ENCODE measurements at regions not wholly inside any gene's neighbourhood (a gene's known extent, or its start where the extent isn't known, plus 50 kb on each side); places are given as distances from the start of the nearest gene placed in this dataset.

- Histone ChIP-seq H3K4me1 (ENCODE audit: control insufficient read depth, insufficient read depth, low read length, unreplicated experiment) (no peaks in the 10 kb centered on the region), H3K27ac (ENCODE audit: low read depth, low read length) (no peak overlapping the region), H3K36me3 (ENCODE audit: insufficient read depth, low read length) (no peaks in the 10 kb centered on the region)
Observed at GRCh38 chr13:58889474-58889873, 1257.9 kb downstream of the PCDH17 start.

GRCh38 chr13:58893396-58893795 lies 1261.9 kb downstream of the PCDH17 start:
- H3K79me2 ChIP-seq (ENCODE audit: control insufficient read depth, insufficient read depth, low read length, unreplicated experiment) = no peaks in the 10 kb centered on the region
- H2AFZ ChIP-seq (ENCODE audit: low read length, unreplicated experiment) = no peak overlapping the region
- no peak overlapping the region for H3K4me3 ChIP-seq (ENCODE audit: low read depth, low read length)
- no peaks in the 10 kb centered on the region for H3K4me1 ChIP-seq (ENCODE audit: control insufficient read depth, insufficient read depth, low read length, unreplicated experiment)
- H3K27ac ChIP-seq (ENCODE audit: low read depth, low read length) = no peak overlapping the region
- H3K27me3 ChIP-seq (ENCODE audit: insufficient read depth, low read length) = no peaks in the 10 kb centered on the region
- no peaks in the 10 kb centered on the region for H3K36me3 ChIP-seq (ENCODE audit: insufficient read depth, low read length)

More at GRCh38 chr13:58889474-58889873, 1257.9 kb downstream of the PCDH17 start:
- Histone ChIP-seq H3K79me2 (ENCODE audit: control insufficient read depth, insufficient read depth, low read length, unreplicated experiment) (no peaks in the 10 kb centered on the region), H3K4me3 (ENCODE audit: low read depth, low read length) (no peak overlapping the region), H3K27me3 (ENCODE audit: insufficient read depth, low read length) (no peaks in the 10 kb centered on the region), H2AFZ (ENCODE audit: low read length, unreplicated experiment) (no peak overlapping the region)

- no peak overlapping the region for H3K27ac ChIP-seq (ENCODE audit: low read depth, low read length)
- H3K4me3 ChIP-seq (ENCODE audit: low read depth, low read length) = no peak overlapping the region
- no peaks in the 10 kb centered on the region for H3K36me3 ChIP-seq (ENCODE audit: insufficient read depth, low read length)
- no peak overlapping the region for H2AFZ ChIP-seq (ENCODE audit: low read length, unreplicated experiment)
- no peaks in the 10 kb centered on the region for H3K79me2 ChIP-seq (ENCODE audit: control insufficient read depth, insufficient read depth, low read length, unreplicated experiment)
- H3K4me1 ChIP-seq (ENCODE audit: control insufficient read depth, insufficient read depth, low read length, unreplicated experiment) = no peaks in the 10 kb centered on the region
- peaks cover 8% of the 10 kb centered on the region; the same call in 1 of the 2 replicates for H3K27me3 ChIP-seq (ENCODE audit: insufficient read depth, low read length)
Observed at GRCh38 chr13:58906329-58907007, 1257.3 kb downstream of the DIAPH3 start.

- no peaks in the 10 kb centered on the region for H3K36me3 ChIP-seq (ENCODE audit: insufficient read depth, low read length)
- H3K27ac ChIP-seq (ENCODE audit: low read depth, low read length) = no peak overlapping the region
- H2AFZ ChIP-seq (ENCODE audit: low read length, unreplicated experiment) = no peak overlapping the region
- H3K4me3 ChIP-seq (ENCODE audit: low read depth, low read length) = no peak overlapping the region
- no peaks in the 10 kb centered on the region for H3K79me2 ChIP-seq (ENCODE audit: control insufficient read depth, insufficient read depth, low read length, unreplicated experiment)
- peaks cover 4% of the 10 kb centered on the region; the same call in 1 of the 2 replicates for H3K27me3 ChIP-seq (ENCODE audit: insufficient read depth, low read length)
- no peaks in the 10 kb centered on the region for H3K4me1 ChIP-seq (ENCODE audit: control insufficient read depth, insufficient read depth, low read length, unreplicated experiment)
Observed at GRCh38 chr13:58907347-58907746, 1256.4 kb downstream of the DIAPH3 start.

GRCh38 chr13:58908019-58908679 lies 1255.6 kb downstream of the DIAPH3 start:
- no peaks in the 10 kb centered on the region for H3K79me2 ChIP-seq (ENCODE audit: control insufficient read depth, insufficient read depth, low read length, unreplicated experiment)
- no peak overlapping the region for H3K4me3 ChIP-seq (ENCODE audit: low read depth, low read length)
- H3K27me3 ChIP-seq (ENCODE audit: insufficient read depth, low read length) = 0 out of 2 replicates have a peak, but pooled peaks cover 2% of the 10 kb centered on the region
- no peaks in the 10 kb centered on the region for H3K4me1 ChIP-seq (ENCODE audit: control insufficient read depth, insufficient read depth, low read length, unreplicated experiment)
- H2AFZ ChIP-seq (ENCODE audit: low read length, unreplicated experiment) = no peak overlapping the region
- H3K36me3 ChIP-seq (ENCODE audit: insufficient read depth, low read length) = no peaks in the 10 kb centered on the region
- H3K27ac ChIP-seq (ENCODE audit: low read depth, low read length) = no peak overlapping the region

- no peaks in the 10 kb centered on the region for H3K4me1 ChIP-seq (ENCODE audit: control insufficient read depth, insufficient read depth, low read length, unreplicated experiment)
- no peaks in the 10 kb centered on the region for H3K79me2 ChIP-seq (ENCODE audit: control insufficient read depth, insufficient read depth, low read length, unreplicated experiment)
- no peak overlapping the region for H3K4me3 ChIP-seq (ENCODE audit: low read depth, low read length)
- H3K27ac ChIP-seq (ENCODE audit: low read depth, low read length) = no peak overlapping the region
- H3K27me3 ChIP-seq (ENCODE audit: insufficient read depth, low read length) = no peaks in the 10 kb centered on the region
- no peak overlapping the region for H2AFZ ChIP-seq (ENCODE audit: low read length, unreplicated experiment)
- H3K36me3 ChIP-seq (ENCODE audit: insufficient read depth, low read length) = no peaks in the 10 kb centered on the region
Observed at GRCh38 chr13:58919551-58919950, 1244.2 kb downstream of the DIAPH3 start.

- H2AFZ ChIP-seq (ENCODE audit: low read length, unreplicated experiment) = no peak overlapping the region
- H3K36me3 ChIP-seq (ENCODE audit: insufficient read depth, low read length) = no peaks in the 10 kb centered on the region
- no peaks in the 10 kb centered on the region for H3K27me3 ChIP-seq (ENCODE audit: insufficient read depth, low read length)
- H3K79me2 ChIP-seq (ENCODE audit: control insufficient read depth, insufficient read depth, low read length, unreplicated experiment) = no peaks in the 10 kb centered on the region
- no peak overlapping the region for H3K4me3 ChIP-seq (ENCODE audit: low read depth, low read length)
- no peaks in the 10 kb centered on the region for H3K4me1 ChIP-seq (ENCODE audit: control insufficient read depth, insufficient read depth, low read length, unreplicated experiment)
- H3K27ac ChIP-seq (ENCODE audit: low read depth, low read length) = no peak overlapping the region
Observed at GRCh38 chr13:58921129-58921528, 1242.6 kb downstream of the DIAPH3 start.

GRCh38 chr13:58926858-58927257 lies 1236.9 kb downstream of the DIAPH3 start:
- H3K27me3 ChIP-seq (ENCODE audit: insufficient read depth, low read length) = no peaks in the 10 kb centered on the region
- H3K4me3 ChIP-seq (ENCODE audit: low read depth, low read length) = no peak overlapping the region
- H3K4me1 ChIP-seq (ENCODE audit: control insufficient read depth, insufficient read depth, low read length, unreplicated experiment) = no peaks in the 10 kb centered on the region
- H3K79me2 ChIP-seq (ENCODE audit: control insufficient read depth, insufficient read depth, low read length, unreplicated experiment) = no peaks in the 10 kb centered on the region
- no peaks in the 10 kb centered on the region for H3K36me3 ChIP-seq (ENCODE audit: insufficient read depth, low read length)
- H2AFZ ChIP-seq (ENCODE audit: low read length, unreplicated experiment) = no peak overlapping the region
- H3K27ac ChIP-seq (ENCODE audit: low read depth, low read length) = no peak overlapping the region

GRCh38 chr13:58933475-58933874 lies 1230.3 kb downstream of the DIAPH3 start:
- no peaks in the 10 kb centered on the region for H3K27me3 ChIP-seq (ENCODE audit: insufficient read depth, low read length)
- H3K4me1 ChIP-seq (ENCODE audit: control insufficient read depth, insufficient read depth, low read length, unreplicated experiment) = no peaks in the 10 kb centered on the region
- H3K79me2 ChIP-seq (ENCODE audit: control insufficient read depth, insufficient read depth, low read length, unreplicated experiment) = no peaks in the 10 kb centered on the region
- H3K4me3 ChIP-seq (ENCODE audit: low read depth, low read length) = no peak overlapping the region
- no peak overlapping the region for H3K27ac ChIP-seq (ENCODE audit: low read depth, low read length)
- H2AFZ ChIP-seq (ENCODE audit: low read length, unreplicated experiment) = no peak overlapping the region
- H3K36me3 ChIP-seq (ENCODE audit: insufficient read depth, low read length) = no peaks in the 10 kb centered on the region

GRCh38 chr13:58935689-58936088 lies 1228.0 kb downstream of the DIAPH3 start:
- no peak overlapping the region for H2AFZ ChIP-seq (ENCODE audit: low read length, unreplicated experiment)
- H3K27me3 ChIP-seq (ENCODE audit: insufficient read depth, low read length) = no peaks in the 10 kb centered on the region
- no peaks in the 10 kb centered on the region for H3K79me2 ChIP-seq (ENCODE audit: control insufficient read depth, insufficient read depth, low read length, unreplicated experiment)
- H3K36me3 ChIP-seq (ENCODE audit: insufficient read depth, low read length) = no peaks in the 10 kb centered on the region
- no peak overlapping the region for H3K27ac ChIP-seq (ENCODE audit: low read depth, low read length)
- H3K4me3 ChIP-seq (ENCODE audit: low read depth, low read length) = no peak overlapping the region
- H3K4me1 ChIP-seq (ENCODE audit: control insufficient read depth, insufficient read depth, low read length, unreplicated experiment) = no peaks in the 10 kb centered on the region

GRCh38 chr13:58946274-58946673 lies 1217.5 kb downstream of the DIAPH3 start:
- no peak overlapping the region for H3K4me3 ChIP-seq (ENCODE audit: low read depth, low read length)
- H2AFZ ChIP-seq (ENCODE audit: low read length, unreplicated experiment) = no peak overlapping the region
- H3K36me3 ChIP-seq (ENCODE audit: insufficient read depth, low read length) = no peaks in the 10 kb centered on the region

More at GRCh38 chr13:58946274-58946673, 1217.5 kb downstream of the DIAPH3 start:
- Histone ChIP-seq H3K27me3 (ENCODE audit: insufficient read depth, low read length) (no peaks in the 10 kb centered on the region), H3K79me2 (ENCODE audit: control insufficient read depth, insufficient read depth, low read length, unreplicated experiment) (no peaks in the 10 kb centered on the region), H3K27ac (ENCODE audit: low read depth, low read length) (no peak overlapping the region), H3K4me1 (ENCODE audit: control insufficient read depth, insufficient read depth, low read length, unreplicated experiment) (no peaks in the 10 kb centered on the region)
